Left cardiac atrium (tissue), 4 donors: ENCODE measurements at regions not wholly inside any gene's neighbourhood (a gene's known extent, or its start where the extent isn't known, plus 50 kb on each side); places are given as distances from the start of the nearest gene placed in this dataset.

Experiments
- ATAC-seq, 2 donors: fragments of 200-7000 bp; cut with Tn5 transposase; one replicate each; pipeline ENCODE4 v1.9.1; 2020; ENCODE audit warnings: mild to moderate bottlenecking in 2 of 2, moderate library complexity in 2 of 2
- DNase-seq: peaks from one replicate; pipeline ENCODE4 v3.0.0-alpha.2; 2020
- intact Hi-C, 2 donors: fragments of 100-400 bp; cut with DNase I; formaldehyde crosslinking; loops; one replicate each; pipeline versions ENCODE4 v1.14.1 to v1.15.1; 2022 to 2023
- donor health status: DM: no; HTN: yes; CAD: no.
- donor health status: DM: no; HTN: yes; CAD: no; lungs with severe emphysema.
- donor health status: DM: yes; HTN: yes; CAD: no.
- donor health status: Dilated cardiomyopathy.

DNA sequence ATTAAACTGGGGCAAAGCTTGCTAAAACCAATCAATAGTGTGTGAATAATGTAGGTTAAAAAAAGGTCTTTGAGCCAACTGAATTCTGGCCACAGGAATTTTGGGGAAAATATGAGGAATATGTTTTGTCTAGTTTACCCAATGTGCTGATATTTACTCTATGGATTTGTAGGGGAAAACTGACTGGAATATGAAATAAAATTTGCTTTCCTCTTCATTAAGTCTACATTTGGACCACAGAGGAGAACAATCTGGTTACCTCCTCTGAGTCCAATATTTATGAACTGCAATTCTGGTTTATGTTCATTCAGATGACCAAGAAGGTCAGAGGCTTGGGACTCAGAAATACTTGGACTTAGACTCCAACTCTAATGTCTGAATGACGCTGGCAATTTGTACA lies 1042.2 kb upstream of the CNTNAP5 start:
- intact Hi-C loops = no loop called here
- ATAC-seq (no peak), DNase-seq (no peak)

DNA sequence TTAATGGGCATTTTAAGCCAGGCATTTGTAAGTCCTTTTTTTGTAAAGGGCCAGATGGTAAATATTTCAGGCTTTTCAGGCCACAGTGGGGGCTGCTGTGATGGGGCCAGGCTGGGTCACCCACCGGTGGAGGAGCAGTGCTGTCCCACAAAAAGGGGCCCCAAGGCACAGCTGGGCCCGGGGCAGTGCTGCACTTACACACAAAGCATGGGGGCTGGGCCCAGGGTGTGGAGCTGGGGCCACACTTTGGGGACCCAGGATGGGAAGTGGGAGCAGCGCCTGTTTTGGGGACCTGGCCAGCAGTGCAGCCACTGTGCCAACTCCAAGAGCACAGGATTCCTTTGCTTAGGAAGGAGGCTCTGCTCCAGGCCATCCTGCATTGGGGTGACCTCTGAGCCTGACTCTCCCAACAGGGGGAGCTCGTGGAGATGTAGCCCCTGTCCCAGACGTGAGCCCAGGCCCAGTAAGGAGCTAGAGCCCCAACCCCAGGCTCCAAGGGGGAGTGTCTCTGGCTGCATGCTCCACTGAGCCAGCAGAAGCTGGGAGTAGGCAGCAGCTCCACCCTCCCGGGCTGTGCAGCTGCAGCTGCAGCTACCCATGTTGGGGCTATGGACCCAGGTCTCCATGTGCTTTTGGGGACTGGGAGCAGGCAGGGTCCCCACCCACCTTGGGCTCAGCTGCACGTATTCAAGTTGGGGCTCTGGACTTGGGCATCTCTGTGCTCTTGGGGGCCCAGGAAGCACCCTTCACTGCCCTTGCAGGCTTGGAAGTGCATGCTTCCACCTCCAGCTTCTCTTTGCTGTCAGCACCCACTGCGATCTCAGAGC lies 1036.5 kb upstream of the CNTNAP5 start:
- DNase-seq (no peak), ATAC-seq (no peak)
- intact Hi-C loops = no loop called here

DNA sequence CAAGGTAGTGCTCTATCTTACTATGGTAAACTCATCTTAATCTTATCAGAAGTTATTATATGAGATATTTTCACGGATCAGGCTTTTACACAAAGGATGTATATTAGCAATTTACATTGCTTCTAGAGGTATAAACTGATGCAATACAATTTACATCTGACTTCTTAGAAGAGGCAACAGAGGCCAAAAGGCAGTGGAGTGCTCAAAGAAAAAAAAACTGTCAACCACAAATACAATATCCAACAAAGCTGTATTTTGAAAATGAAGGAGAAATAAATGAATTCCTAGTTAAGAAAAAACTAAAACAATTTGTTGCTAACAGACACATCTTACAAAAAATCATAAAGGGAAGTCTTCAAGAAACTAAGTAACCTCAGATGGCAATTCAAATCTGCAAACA lies 1031.5 kb upstream of the CNTNAP5 start:
- DNase-seq = no peak
- intact Hi-C loops = no loop called here
- ATAC-seq = no peak

DNA sequence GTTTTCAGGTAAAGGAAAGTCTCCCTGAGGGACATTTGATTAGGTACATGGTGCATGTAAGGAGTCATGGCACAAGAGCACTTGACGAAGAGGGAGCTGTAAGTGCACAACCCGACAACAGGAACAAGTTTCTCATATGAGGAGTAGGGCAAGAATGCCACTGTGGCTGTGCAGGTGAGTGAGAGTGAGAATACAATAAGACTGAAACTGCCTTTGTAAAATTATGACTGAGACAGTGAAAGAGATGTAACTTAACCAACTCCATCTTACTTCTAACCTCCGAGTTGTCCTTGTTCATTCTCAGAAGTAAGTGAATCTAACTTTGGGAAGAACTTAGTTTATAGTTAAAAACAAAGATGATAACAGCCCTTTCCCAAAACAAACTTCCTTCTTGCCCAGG lies 1025.8 kb upstream of the CNTNAP5 start:
- DNase-seq (no peak), ATAC-seq (no peak)
- intact Hi-C loops = no loop called here

DNA sequence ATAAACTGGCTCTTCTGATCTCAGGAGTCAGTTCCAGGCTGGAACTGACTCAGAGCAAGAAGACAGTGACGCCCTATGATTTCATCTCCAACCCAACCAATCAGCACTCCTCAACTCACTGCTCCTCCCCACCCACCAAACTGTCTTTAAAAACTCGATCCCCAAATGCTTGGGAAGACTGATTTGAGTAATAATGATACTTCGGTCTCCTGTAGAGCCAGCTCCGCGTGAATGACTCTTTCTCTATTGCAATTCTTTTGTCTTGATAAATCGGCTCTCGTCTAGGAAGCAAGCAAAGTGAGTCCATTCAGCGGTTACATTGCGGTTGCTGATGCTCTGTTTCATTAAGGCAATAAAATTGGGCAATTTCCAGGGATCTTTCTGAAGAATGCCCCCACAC lies 1025.3 kb upstream of the CNTNAP5 start:
- ATAC-seq = no peak
- intact Hi-C loops = no loop called here
- DNase-seq = no peak

DNA sequence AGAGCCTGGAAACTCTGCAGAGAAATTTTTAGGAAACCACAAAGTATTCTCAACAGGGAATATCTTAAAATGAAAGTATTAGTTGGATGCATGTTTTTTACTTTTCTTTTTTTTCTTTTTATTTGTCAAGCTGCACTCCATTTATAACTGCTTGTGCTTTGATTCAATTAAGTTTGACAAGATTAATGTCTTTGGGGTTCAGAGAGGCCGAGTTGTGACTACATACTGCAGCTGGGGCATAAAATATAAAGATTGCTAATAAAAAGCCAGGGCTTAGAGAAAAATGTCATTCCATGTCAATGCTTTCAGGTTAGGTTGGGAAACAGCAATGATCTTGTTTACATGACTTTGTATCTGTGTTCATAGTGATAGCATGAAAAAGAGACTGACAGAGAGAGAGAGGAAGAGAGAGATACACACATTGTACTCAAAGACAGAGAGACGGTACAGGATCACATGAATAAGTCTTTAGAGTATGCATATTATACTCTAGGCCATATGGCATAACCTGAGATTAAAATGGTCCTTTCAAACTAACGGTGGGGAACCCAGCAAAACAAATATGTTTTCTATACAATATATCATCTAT lies 1022.3 kb upstream of the CNTNAP5 start:
- intact Hi-C loops = no loop called here
- no peak for ATAC-seq
- no peak for DNase-seq

DNA sequence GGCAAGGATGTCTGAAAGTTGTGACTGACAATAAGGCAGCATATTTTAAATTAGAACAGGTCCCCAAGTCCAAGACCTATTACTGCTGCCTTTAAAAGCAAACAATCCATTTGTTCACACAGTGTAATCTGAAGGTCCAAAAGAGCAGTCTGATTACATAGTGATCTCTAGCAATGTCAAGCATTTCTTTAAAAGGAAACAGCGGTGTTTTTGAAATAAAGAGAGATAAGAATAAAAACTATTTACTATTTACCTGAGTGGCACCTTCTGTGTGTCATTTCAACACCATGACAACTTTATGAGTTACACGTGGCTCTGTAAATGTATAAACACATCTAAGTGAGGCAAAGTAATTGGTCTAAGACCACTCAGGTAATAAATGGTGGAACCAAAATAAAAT lies 1009.9 kb upstream of the CNTNAP5 start:
- intact Hi-C loops = no loop called here
- DNase-seq = no peak
- ATAC-seq = no peak

DNA sequence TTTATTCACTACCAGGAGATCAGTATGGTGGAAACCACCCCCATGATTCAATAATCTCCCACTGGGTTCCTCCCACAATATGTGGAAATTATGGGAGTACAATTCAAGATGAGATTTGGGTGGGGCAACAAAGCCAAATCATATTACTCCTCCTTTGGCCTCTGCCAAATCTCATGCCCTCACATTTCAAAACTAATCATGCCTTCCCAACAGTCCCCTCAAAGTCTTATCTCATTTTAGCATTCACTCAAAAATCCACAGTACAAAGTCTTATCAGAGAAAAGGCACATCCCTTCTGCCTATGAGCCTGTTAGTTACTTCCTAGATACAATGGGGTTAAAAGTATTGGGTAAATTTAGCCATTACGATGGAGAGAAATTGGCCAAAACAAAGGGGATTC lies 989.5 kb upstream of the CNTNAP5 start:
- DNase-seq = no peak

DNA sequence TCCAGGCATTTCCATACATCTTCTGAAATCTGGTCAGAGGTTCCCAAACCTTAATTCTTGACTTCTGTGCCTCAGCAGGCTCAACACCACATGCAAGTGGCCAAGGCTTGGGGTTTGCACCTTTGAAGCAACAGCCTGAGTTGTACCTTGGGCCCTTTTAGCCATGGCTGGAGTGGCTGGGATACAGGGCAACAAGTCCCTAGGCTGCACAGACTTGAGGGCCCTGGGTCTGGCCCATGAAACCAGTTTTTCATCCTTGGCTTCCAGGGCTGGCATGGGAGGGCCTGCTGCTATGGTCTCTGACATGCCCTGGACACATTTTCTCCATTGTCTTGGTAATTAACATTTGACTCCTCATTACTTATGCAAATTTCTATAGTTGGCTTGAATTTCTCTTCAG lies 988.8 kb upstream of the CNTNAP5 start:
- ATAC-seq = no peak
- intact Hi-C loops = no loop called here
- DNase-seq = no peak

More for the DNA sequence above, 989.5 kb upstream of the CNTNAP5 start:
- no peak for ATAC-seq
- intact Hi-C loops = no loop called here

DNA sequence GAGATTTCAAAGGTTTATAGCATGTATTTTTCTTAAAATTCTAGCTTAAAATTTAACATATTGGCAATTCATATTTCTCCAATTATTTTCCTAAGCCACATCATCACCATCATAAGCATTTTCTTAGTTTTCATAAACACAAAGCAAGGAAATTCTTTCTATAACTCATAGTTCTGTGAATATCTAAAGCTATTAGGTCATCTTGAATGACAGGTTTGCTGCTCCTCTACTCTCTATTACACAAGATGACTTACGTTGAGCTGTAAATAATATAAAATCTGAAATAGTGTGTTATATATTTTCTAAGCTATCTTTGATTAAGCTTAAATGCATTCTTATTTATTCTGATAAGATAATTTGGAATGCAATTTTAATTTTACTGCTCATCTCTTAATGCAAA lies 984.6 kb upstream of the CNTNAP5 start:
- intact Hi-C loops = no loop called here
- ATAC-seq (no peak), DNase-seq (no peak)

DNA sequence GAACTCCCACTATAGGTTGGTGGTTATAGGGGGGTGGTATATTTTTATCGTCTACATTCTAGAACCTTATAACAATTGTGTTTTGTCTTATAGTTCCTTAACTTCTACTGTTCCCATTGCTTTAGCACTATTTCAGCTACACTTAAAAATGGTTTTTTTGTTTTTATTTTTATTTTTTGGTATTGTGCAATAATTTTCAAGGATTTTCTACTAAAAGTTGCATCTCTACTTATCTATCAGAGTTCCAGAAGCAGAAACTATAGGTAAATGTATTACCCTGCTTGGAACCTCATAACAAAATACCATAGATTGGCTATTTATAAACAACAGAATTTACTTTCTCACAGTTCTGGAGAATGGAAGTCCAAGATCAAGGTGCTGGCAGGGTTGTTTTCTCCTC lies 981.6 kb upstream of the CNTNAP5 start:
- ATAC-seq (no peak), DNase-seq (no peak)
- intact Hi-C loops = no loop called here

DNA sequence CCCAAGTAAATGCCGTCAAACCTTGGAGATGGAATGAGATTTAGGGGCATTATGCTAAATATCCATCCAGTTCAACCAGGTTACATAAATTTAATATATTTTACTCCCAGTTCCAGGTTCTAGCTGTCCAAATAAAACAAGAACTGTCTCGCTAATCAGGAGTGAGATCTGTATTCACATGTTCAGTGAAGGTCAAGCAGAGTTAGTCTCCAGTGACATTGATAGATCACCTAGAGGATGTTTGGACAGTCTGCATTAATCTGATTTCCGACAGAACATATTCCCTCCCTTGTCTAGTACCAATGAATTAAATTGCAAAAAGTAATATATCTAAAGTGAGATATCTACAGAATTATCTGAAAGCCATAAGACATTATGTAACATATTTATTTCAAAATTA lies 979.4 kb upstream of the CNTNAP5 start:
- ATAC-seq (no peak), DNase-seq (no peak)
- intact Hi-C loops = no loop called here

DNA sequence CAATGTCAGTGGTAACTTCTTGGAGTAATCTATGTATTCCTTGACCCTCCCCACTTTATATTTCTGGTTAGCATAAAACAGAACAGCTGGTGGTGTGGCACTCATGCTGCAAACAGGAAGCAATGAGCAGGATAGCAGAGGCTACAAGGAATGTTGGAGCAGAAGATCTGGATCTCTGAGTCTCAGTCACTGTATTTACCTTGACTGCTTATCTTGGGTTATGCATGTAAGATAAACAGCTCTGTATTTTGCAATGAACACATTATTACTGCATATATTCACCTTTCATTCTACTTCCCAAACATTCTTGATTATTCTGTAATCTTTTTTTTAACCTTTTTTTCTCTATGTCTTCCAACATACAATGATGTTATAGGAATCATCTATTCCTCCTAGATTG lies 977.9 kb upstream of the CNTNAP5 start:
- DNase-seq (no peak), ATAC-seq (no peak)
- intact Hi-C loops = no loop called here

DNA sequence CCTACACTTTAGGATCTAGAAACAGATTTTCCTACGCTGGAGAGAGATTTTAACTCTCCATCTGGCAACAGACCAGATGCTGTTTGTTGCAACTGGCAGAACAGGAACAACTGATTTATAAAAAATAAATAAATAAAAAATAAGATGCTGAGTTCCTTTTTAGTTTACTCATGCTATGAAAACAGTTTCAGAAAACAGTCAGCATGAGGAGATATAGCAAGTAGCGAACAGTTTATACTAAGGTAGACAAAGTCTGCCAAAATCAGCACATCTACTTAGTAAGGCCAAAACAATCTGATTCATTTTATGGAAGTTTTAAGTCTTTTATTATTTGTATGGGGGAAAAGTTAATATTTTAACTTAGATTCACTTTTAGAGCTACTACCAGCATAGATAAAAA lies 974.0 kb upstream of the CNTNAP5 start:
- ATAC-seq (no peak), DNase-seq (no peak)
- intact Hi-C loops = no loop called here

DNA sequence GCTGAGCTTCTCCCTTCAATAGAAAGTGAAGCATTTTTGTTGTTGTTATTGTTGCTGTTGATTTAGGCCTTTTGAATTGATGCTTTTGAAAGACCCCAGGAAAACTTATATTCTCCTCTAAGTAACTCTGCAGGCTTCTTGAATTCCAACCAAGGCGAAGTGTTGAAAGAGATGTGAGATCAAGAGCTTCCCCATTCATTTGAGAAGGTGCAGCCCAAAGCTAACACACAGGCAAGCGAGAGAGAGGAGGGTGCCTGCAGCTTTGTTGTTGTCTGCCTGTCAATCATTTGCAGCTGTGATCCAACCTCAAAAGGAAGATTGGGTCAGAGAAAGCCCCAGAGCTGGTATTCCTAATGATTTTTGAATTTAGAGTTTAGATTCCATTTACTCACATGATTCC lies 963.6 kb upstream of the CNTNAP5 start:
- no peak for ATAC-seq
- intact Hi-C loops = no loop called here

DNA sequence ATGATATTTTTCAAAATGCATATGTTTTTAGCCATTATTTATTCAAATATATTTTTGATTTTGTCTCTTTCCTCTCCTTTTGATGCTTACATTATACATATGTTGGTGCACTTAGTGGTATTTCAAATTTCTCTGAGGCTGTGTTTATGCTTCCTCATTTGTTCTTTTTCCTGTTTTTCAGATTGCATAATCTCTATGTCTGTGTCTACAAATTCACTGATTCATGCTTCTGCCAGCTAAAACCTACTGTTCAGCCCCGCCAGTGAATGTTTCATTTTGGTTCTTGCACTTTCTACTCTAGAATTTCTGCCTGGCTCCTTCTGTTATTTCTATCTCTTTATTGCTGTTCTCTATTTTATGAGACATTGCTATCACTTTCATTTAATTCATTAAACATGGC lies 951.7 kb upstream of the CNTNAP5 start:
- intact Hi-C loops = no loop called here
- no peak for DNase-seq

More for the DNA sequence above, 963.6 kb upstream of the CNTNAP5 start:
- no peak for DNase-seq

DNA sequence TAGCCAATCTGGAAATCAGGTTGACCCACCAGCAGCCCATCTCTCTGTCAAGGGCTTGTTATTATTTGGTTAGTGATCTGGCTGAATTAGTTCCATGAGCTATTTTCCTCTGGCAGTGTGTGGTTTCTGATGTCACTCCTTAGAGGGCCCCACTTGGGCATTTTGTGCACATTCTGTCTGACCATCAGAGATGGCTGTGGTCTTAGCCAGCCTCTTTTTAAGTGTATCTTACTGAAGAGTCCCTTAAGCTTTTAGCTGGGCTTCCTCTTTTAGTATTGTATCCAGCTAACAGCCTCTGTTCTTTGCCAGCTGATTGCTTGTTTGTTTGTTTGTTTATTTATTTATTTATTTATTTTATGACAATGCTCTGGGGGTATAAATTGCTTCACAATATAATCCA lies 951.1 kb upstream of the CNTNAP5 start:
- intact Hi-C loops = no loop called here
- ATAC-seq (no peak), DNase-seq (no peak)

More for the DNA sequence above, 951.7 kb upstream of the CNTNAP5 start:
- no peak for ATAC-seq

DNA sequence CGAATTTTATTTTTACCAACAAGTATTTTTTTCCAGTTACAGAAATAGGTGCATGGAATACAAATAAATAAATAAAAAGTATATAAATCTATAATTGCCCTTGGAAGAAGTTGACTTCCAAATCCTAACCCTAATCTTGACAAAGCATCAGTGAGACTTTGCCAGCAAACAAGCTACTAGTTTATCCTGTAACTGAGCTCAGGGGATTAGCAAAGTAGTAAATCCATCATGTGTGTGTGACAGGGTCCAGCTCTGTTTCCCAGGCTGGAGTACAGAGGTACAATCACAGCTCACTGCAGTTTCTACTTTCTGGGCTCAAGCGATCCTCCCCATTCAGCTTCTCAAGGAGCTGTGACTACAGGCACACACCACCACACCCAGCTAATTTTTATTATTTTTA lies 948.0 kb upstream of the CNTNAP5 start:
- intact Hi-C loops = no loop called here
- ATAC-seq (no peak), DNase-seq (no peak)

DNA sequence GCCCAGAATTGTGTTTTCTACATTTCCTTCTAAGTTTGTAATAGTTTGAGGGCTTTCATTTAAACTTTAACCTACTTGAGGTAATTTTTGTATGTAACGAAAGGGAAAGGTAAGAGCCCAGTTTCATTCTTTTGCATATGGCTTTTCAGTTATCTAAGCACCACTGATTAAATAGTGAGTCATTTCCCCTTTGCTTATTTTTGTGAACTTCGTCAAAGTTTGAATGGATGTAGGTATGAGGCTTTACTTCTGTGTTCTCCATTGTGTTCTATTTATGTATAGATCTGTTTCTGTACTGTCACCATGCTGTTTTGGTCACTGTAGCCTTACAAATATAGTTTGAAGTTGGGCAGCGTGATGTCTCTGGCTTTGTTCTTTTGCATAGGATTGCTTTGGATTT lies 944.8 kb upstream of the CNTNAP5 start:
- intact Hi-C loops = no loop called here
- ATAC-seq (no peak), DNase-seq (no peak)

DNA sequence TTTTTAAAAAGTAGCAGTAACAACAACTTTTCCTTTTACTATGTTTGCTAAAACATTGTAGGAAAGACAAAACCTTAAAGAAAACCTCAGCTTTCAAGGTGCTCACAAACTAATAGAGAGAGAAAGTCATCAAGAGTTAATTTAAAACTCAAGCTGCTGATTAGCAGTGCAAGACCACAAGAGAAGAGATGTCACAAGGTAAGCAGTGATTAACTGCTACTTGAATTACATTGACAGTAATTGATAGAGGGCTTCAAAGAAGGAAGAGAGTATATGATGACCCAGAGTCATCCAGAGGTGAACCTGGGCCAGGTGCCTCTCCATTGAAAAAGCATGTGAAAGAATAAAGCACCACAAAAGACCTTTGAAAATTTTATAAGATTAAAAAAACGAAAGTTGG lies 939.6 kb upstream of the CNTNAP5 start:
- ATAC-seq (no peak), DNase-seq (no peak)
- intact Hi-C loops = no loop called here

DNA sequence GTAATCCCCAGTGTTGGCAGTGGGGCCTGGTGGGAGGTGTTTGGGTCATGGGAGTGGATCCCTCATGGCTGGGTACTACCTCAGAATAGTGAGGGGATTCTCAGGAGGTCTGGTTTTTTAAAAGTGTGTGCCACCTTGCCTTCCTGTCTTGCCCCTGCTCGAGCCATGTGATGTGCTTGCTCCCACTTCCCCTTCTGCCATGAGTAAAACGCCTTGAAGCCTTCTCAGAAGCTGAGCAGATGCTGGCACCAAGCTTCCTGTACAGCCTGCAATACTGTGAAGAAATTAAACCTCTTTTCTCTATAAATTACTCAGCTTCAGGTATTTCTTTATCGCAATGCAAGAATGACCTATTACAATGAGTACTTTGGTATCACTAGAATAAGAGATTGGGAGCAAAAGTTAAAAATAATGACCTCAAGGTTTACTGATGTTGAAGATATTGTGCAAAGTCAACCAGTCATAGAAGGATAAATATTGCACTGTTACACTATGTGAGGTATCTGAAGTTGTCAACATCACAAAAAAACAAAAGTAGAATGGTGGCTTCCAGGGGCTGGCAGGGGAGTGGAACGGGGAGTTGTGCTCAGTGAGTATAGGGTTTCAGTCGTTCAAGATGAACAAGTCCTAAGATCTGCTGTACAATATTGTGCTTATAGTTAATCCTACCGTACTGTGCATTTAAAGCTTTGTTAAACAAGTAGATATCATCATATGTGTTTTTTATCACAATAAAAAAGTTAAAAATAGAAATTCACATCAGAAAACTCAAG lies 938.3 kb upstream of the CNTNAP5 start:
- intact Hi-C loops = no loop called here
- DNase-seq (no peak), ATAC-seq (no peak)
